ENCODE measurements at regions not wholly inside any gene's neighbourhood (a gene's known extent, or its start where the extent isn't known, plus 50 kb on each side); places are given as distances from the start of the nearest gene placed in this dataset.

- Mint-ChIP-seq H3K27ac (peak overlapping the region in 1 of 6 donors; percentile 36), H3K4me1 (no peaks in the 10 kb centered on the region), H3K27me3 (peaks cover 0 to 14% (median 4%) of the 10 kb centered on the region in 3 donors), H3K4me3 (no peak overlapping the region), H3K36me3 (no peaks in the 10 kb centered on the region), H3K9me3 (no peaks in the 10 kb centered on the region)
- ATAC-seq (ENCODE audit: low read depth in 2 of 2): no peak
- DNase-seq: no peak
Measured at GRCh38 chrX:51437521-51437920, 58.9 kb downstream of the NUDT11 start.

- Mint-ChIP-seq H3K4me1 (no peaks in the 10 kb centered on the region), H3K27me3 (peaks cover 0 to 14% (median 4%) of the 10 kb centered on the region in 3 donors), H3K9me3 (no peaks in the 10 kb centered on the region), H3K36me3 (no peaks in the 10 kb centered on the region), H3K27ac (no peak overlapping the region), H3K4me3 (no peak overlapping the region)
- no peak for DNase-seq
- no peak for ATAC-seq (ENCODE audit: low read depth in 2 of 2)
Measured at GRCh38 chrX:51435101-51435500, 61.3 kb downstream of the NUDT11 start.

GRCh38 chrX:51421972-51422597 is 74.3 kb downstream of the NUDT11 start:
- no peaks in the 10 kb centered on the region for H3K36me3 Mint-ChIP-seq
- H3K27ac Mint-ChIP-seq: peak overlapping the region in 1 of 6 donors; percentile 68
- H3K4me1 Mint-ChIP-seq: peaks cover 0 to 12% (median 0%) of the 10 kb centered on the region in 3 donors

GRCh38 chrX:51420610-51421009 is 75.8 kb downstream of the NUDT11 start:
- DNase-seq (peak; percentile 13), ATAC-seq (ENCODE audit: low read depth in 2 of 2) (no peak)
- Mint-ChIP-seq H3K36me3 (no peaks in the 10 kb centered on the region), H3K4me3 (peak overlapping the region in 1 of 8 donors; percentile 48), H3K4me1 (peaks cover 0 to 12% (median 0%) of the 10 kb centered on the region in 3 donors), H3K9me3 (no peaks in the 10 kb centered on the region), H3K27me3 (peaks cover 0 to 9% (median 0%) of the 10 kb centered on the region in 3 donors), H3K27ac (peak overlapping the region in 3 of 6 donors; percentile 16 to 56 (median 51))

More at GRCh38 chrX:51421972-51422597, 74.3 kb downstream of the NUDT11 start:
- Mint-ChIP-seq H3K27me3 (peaks cover 0 to 9% (median 0%) of the 10 kb centered on the region in 3 donors), H3K9me3 (no peaks in the 10 kb centered on the region), H3K4me3 (no peak overlapping the region)
- DNase-seq (no peak), ATAC-seq (ENCODE audit: low read depth in 2 of 2) (peak; percentile 53 to 56)

GRCh38 chrX:51408462-51408861 is 75.8 kb downstream of the NUDT10 start:
- peaks cover 0 to 5% (median 2%) of the 10 kb centered on the region in 3 donors for H3K27me3 Mint-ChIP-seq
- no peaks in the 10 kb centered on the region for H3K9me3 Mint-ChIP-seq
- peaks cover 0 to 4% of the 10 kb centered on the region in 2 donors for H3K36me3 Mint-ChIP-seq
- H3K27ac Mint-ChIP-seq: peak overlapping the region in 1 of 6 donors; percentile 84
- ATAC-seq (ENCODE audit: low read depth in 2 of 2) (no peak), DNase-seq (no peak)
- no peaks in the 10 kb centered on the region for H3K4me1 Mint-ChIP-seq
- H3K4me3 Mint-ChIP-seq: no peak overlapping the region

DNA sequence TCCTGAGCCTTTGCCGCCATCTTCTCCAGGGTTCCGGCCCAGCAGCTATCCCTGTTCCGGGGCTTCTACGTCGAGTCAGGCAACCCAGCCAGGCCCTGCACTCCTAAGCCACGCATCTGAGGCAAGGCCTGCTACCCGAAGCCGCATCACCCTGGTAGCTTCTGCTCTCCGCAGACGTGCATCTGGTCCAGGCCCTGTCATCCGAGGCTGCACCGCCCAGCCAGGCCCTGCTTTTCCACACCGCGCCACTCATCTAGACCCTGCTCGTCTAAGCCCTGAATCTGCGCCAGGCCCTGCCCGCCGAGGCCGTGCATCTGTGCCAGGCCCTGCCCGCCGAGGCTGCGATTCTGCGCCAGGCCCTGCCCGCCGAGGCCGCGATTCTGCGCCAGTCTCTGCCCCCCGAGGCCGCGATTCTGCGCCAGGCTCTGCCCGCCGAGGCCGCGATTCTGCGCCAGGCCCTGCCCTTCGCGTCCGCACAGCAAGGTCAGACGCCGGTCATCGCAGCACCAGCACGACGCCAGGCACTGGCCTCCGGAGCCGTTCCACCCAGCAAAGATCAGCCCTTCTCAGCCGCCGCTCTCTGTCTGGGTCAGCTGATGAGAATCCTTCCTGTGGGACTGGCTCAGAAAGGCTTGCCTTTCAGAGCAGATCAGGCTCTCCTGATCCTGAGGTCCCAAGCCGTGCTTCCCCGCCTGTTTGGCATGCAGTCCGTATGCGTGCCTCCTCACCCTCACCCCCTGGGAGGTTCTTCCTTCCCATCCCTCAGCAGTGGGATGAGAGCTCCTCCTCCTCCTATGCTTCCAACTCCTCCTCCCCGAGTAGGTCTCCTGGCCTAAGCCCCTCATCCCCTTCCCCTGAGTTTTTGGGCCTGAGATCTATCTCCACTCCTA is 75.1 kb downstream of the NUDT10 start:
- H3K27ac Mint-ChIP-seq: peak overlapping the region in 1 of 6 donors; percentile 84
- DNase-seq (no peak), ATAC-seq (ENCODE audit: low read depth in 2 of 2) (no peak)
- no peaks in the 10 kb centered on the region for H3K4me1 Mint-ChIP-seq
- no peak overlapping the region for H3K4me3 Mint-ChIP-seq
- peaks cover 0 to 4% of the 10 kb centered on the region in 2 donors for H3K36me3 Mint-ChIP-seq
- no peaks in the 10 kb centered on the region for H3K9me3 Mint-ChIP-seq
- H3K27me3 Mint-ChIP-seq: peaks cover 0 to 5% (median 0%) of the 10 kb centered on the region in 3 donors

DNA sequence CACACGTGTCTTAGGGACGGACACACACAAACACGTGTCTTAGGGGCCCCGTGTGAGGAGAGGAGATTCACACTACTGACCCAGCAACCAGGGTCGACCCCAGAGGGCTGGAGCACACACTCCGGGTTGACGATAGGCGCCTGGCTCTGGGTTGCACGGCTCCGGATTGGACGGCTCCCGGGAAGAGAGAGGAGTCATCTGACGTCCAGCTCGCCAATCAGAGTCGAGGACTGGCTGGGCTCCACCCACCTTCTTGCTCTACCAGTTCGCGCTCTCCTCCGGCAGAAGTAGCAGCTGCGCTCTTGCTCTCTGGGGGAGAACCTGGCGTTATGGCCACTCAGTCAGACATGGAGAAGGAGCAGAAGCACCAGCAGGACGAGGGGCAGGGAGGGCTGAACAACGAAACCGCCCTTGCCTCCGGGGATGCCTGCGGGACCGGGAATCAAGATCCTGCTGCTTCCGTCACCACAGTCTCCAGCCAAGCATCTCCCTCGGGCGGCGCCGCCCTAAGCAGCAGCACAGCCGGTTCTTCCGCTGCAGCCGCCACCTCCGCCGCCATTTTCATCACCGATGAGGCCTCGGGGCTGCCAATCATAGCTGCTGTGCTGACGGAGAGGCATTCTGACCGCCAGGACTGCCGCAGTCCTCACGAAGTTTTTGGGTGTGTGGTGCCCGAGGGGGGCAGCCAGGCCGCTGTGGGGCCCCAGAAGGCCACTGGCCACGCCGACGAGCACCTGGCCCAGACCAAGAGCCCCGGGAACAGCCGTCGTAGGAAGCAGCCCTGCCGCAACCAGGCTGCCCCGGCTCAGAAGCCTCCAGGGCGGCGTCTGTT is 74.3 kb downstream of the NUDT10 start:
- no peaks in the 10 kb centered on the region for H3K9me3 Mint-ChIP-seq
- DNase-seq (no peak), ATAC-seq (ENCODE audit: low read depth in 2 of 2) (no peak)
- H3K36me3 Mint-ChIP-seq: peaks cover 0 to 4% of the 10 kb centered on the region in 2 donors
- H3K4me3 Mint-ChIP-seq: no peak overlapping the region
- no peaks in the 10 kb centered on the region for H3K4me1 Mint-ChIP-seq
- no peak overlapping the region for H3K27ac Mint-ChIP-seq
- peaks cover 0 to 5% (median 0%) of the 10 kb centered on the region in 3 donors for H3K27me3 Mint-ChIP-seq

DNA sequence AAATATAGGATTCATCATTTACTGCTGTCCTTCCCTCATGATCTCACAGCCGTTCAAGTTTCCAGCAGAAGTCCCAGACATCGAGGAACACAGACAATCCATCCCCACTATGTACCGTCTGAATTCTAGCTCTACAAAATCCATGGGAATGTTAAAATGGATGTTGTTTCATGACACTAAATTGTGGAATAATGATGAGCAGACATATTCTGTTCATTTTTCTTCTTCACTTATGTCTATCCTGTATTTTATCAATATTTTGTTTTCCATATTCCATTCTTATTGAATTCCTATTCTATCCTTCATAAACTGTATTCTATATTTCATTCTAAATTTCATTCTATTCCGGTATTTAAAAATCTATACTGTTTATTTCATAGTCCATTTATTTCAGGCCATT is 71.8 kb downstream of the NUDT10 start:
- no peaks in the 10 kb centered on the region for H3K9me3 Mint-ChIP-seq
- no peak for ATAC-seq (ENCODE audit: low read depth in 2 of 2)
- peaks cover 0 to 5% (median 0%) of the 10 kb centered on the region in 3 donors for H3K27me3 Mint-ChIP-seq
- H3K4me3 Mint-ChIP-seq: no peak overlapping the region
- no peaks in the 10 kb centered on the region for H3K4me1 Mint-ChIP-seq
- no peak for DNase-seq
- peaks cover 0 to 4% of the 10 kb centered on the region in 2 donors for H3K36me3 Mint-ChIP-seq
- H3K27ac Mint-ChIP-seq: no peak overlapping the region

DNA sequence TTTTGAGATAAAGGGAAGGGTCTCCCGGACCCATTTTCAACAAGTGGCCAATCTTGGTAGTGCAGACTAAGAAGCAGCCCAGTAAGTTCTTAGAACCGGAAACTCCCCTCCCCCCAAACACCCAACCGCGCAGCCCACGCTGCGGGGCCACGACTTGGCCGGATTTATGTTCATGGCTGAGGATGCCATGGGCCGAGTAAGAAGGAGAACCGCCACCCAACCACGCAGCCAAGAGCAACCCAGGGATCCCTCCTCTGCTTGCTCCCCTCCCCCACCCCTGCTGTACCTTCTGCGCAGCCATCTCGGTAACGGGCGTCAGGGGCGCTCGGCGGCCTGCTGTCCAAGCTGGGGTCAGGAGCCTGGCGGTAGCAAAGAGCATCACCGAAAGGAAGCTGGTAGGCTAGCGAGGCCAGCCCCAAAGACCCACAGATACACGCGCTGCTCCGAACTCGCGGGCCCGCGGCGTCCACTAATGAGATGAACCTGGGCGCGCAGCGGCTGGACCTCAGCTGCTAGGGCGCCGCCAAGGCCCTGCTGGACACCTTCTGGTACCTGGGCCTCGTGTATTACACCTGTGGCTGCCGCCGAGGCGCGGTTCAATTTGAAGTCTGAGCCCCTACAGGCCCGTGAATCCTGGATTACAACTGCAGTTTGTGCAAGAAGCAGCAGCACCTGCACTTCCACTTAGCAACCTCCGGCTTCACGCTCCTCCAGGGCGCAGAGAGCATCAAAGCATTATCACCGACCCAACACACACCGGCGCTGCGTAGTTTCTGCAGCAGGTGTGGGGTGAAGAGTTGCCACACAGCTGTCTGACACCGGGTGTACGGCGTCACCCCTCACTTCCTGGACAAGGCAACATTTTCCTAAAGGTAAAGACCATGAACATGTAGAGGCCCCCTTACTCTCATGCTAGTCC is 63.4 kb downstream of the NUDT10 start:
- ATAC-seq (ENCODE audit: low read depth in 2 of 2): peak; percentile 86 to 90
- Mint-ChIP-seq H3K4me1 (peaks cover 0 to 7% (median 3%) of the 10 kb centered on the region in 3 donors), H3K27me3 (no peaks in the 10 kb centered on the region), H3K36me3 (no peaks in the 10 kb centered on the region), H3K4me3 (peak overlapping the region; percentile 76 to 96 (median 94)), H3K27ac (peak overlapping the region; percentile 51 to 92 (median 69)), H3K9me3 (peaks cover 0 to 3% (median 0%) of the 10 kb centered on the region in 7 donors)
- peak; percentile 40 for DNase-seq

- no peak for ATAC-seq (ENCODE audit: low read depth in 2 of 2)
- H3K27ac Mint-ChIP-seq: peak overlapping the region in 2 of 6 donors; percentile 8 to 24
- H3K4me1 Mint-ChIP-seq: peaks cover 0 to 9% (median 3%) of the 10 kb centered on the region in 3 donors
- DNase-seq: no peak
- H3K4me3 Mint-ChIP-seq: peak overlapping the region; percentile 76 to 96 (median 94)
- no peaks in the 10 kb centered on the region for H3K27me3 Mint-ChIP-seq
- no peaks in the 10 kb centered on the region for H3K36me3 Mint-ChIP-seq
- H3K9me3 Mint-ChIP-seq: peaks cover 0 to 3% (median 0%) of the 10 kb centered on the region in 7 donors
Measured at GRCh38 chrX:51395480-51395809, 62.8 kb downstream of the NUDT10 start.
